Renal cortical epithelial cell (primary cell): ENCODE measurements at regions not wholly inside any gene's neighbourhood (a gene's known extent, or its start where the extent isn't known, plus 50 kb on each side); places are given as distances from the start of the nearest gene placed in this dataset.
"Not testable (repeated sequence)": the region's sequence is repeated elsewhere in the genome, so short reads cannot be mapped to it uniquely, and the experiment has no call there.

Source experiments
- DNase-seq: peaks from one replicate; pipeline ENCODE4 v3.0.0-alpha.2; 2011; ENCODE audit warnings: low read depth

GRCh38 chr3:5750091-5750490, 562.6 kb downstream of the EDEM1 start:
- no peak for DNase-seq

GRCh38 chr3:5750874-5751640, 563.5 kb downstream of the EDEM1 start:
- DNase-seq = no peak

- no peak for DNase-seq
Measured at GRCh38 chr3:5754602-5755001, 567.1 kb downstream of the EDEM1 start.

- peak; percentile 2 for DNase-seq
Measured at GRCh38 chr3:5756443-5756842, 568.9 kb downstream of the EDEM1 start.

- DNase-seq = no peak
Measured at GRCh38 chr3:5757213-5757804, 569.8 kb downstream of the EDEM1 start.

GRCh38 chr3:5758699-5759098, 571.2 kb downstream of the EDEM1 start:
- no peak for DNase-seq

- DNase-seq = no peak
Measured at GRCh38 chr3:5762506-5762905, 575.0 kb downstream of the EDEM1 start.

- no peak for DNase-seq
Measured at GRCh38 chr3:5766848-5767247, 579.3 kb downstream of the EDEM1 start.

- DNase-seq = peak; percentile 3
Measured at GRCh38 chr3:5767304-5767703, 579.8 kb downstream of the EDEM1 start.

GRCh38 chr3:5768281-5768945, 580.9 kb downstream of the EDEM1 start:
- no peak for DNase-seq

- DNase-seq = no peak
Measured at GRCh38 chr3:5769825-5770224, 582.3 kb downstream of the EDEM1 start.

GRCh38 chr3:5774337-5774736, 586.8 kb downstream of the EDEM1 start:
- DNase-seq = no peak

GRCh38 chr3:5775100-5775499, 587.6 kb downstream of the EDEM1 start:
- DNase-seq = not testable (repeated sequence)

GRCh38 chr3:5784690-5785089, 597.2 kb downstream of the EDEM1 start:
- DNase-seq = no peak

GRCh38 chr3:5787861-5788488, 600.5 kb downstream of the EDEM1 start:
- DNase-seq = peak; percentile 25

- DNase-seq = no peak
Measured at GRCh38 chr3:5788496-5788895, 601.0 kb downstream of the EDEM1 start.

- DNase-seq = peak; percentile 52
Measured at GRCh38 chr3:5791558-5791957, 604.1 kb downstream of the EDEM1 start.

- DNase-seq = peak; percentile 46
Measured at GRCh38 chr3:5796541-5796940, 609.0 kb downstream of the EDEM1 start.

- peak; percentile 3 for DNase-seq
Measured at GRCh38 chr3:5798809-5799208, 611.3 kb downstream of the EDEM1 start.

GRCh38 chr3:5799398-5799797, 611.9 kb downstream of the EDEM1 start:
- DNase-seq = no peak

- DNase-seq = no peak
Measured at GRCh38 chr3:5800965-5801364, 613.5 kb downstream of the EDEM1 start.

GRCh38 chr3:5806192-5806591, 618.7 kb downstream of the EDEM1 start:
- DNase-seq = no peak
